ENCODE measurements at regions not wholly inside any gene's neighbourhood (a gene's known extent, or its start where the extent isn't known, plus 50 kb on each side); places are given as distances from the start of the nearest gene placed in this dataset.

DNA sequence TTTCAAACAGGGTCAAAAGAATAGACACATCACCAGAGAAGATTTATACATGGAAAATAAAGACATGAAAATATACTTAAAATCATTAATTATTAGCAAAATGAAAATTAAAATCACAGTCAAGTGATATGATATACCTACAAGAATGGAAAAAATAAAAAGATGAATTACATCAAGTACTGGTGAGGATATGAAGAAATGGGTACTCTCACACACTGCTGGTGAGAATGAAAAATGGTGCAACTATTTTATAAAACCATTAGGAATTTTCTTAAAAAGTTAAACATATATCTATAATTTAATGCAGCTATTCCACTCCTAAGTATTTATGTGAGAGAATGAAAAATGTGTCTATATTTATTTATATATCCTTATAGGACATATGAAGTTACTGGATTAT, 136.3 kb upstream of the GRIK2 start:
- TF ChIP-seq, protein P1, sequence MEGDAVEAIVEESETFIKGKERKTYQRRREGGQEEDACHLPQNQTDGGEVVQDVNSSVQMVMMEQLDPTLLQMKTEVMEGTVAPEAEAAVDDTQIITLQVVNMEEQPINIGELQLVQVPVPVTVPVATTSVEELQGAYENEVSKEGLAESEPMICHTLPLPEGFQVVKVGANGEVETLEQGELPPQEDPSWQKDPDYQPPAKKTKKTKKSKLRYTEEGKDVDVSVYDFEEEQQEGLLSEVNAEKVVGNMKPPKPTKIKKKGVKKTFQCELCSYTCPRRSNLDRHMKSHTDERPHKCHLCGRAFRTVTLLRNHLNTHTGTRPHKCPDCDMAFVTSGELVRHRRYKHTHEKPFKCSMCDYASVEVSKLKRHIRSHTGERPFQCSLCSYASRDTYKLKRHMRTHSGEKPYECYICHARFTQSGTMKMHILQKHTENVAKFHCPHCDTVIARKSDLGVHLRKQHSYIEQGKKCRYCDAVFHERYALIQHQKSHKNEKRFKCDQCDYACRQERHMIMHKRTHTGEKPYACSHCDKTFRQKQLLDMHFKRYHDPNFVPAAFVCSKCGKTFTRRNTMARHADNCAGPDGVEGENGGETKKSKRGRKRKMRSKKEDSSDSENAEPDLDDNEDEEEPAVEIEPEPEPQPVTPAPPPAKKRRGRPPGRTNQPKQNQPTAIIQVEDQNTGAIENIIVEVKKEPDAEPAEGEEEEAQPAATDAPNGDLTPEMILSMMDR (IDR thresholded peaks at IDR 0.05; ENCODE audit: insufficient read depth, low read length, poor library complexity, severe bottlenecking), result no peak
- TF ChIP-seq EZH2phosphoT487 (conservative IDR thresholded peaks at IDR 0.05; ENCODE audit: low read length), result no peak

Measured in SU-DHL-6 (cell line).